DMS153 treated with DMSO at 0.1 percent for 48 hours (cell line): ENCODE measurements at regions not wholly inside any gene's neighbourhood (a gene's known extent, or its start where the extent isn't known, plus 50 kb on each side); places are given as distances from the start of the nearest gene placed in this dataset.

Experiments used
- DNase-seq: peaks from one replicate; lab custom pipeline; 2025; ENCODE audit not compliant: unreplicated experiment; lab: John Stamatoyannopoulos, UW

DNA sequence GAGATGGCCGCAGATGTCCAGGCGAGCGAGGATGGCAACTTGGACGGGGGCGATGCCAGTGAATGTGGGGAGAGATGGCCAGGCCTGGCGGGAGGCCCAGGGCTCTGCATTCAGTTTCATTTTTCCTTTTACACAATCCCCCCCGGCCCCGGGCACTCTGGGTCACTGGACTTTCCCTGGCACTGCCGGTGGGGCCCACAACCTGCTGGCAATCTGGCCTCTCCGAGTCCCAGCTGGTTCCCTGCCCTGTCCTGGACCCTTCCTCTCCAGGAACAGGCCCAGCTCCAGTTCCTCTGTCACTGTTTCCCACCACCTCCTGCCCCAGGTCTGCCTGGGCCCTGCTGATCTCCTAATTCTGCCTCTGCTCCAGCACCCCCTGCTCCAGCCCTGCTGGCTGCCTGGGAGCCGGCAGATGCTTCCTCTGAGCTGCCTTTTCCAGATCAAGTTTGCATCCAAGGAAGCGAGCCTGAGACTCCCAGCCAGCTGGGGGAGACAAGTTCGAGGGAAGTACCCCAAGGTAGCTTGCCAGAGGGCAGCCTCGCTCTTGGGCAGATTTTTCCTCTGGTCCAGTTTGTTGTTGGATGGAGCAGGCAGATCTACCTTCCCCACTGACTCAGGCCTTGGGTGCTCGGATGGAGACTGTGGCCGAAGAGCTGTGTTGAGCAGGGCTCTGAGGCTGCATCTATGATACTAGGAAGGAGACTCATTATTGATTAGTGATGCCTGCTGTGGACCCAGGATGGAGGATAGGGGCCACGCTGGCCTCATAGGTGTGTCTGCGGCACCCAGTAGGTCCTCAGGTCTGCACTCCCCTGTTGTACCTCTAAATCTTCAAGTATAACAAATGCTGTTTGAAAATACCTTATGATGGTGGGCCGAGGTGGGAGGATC is 83.2 kb downstream of the CEBPB start:
- no peak for DNase-seq

DNA sequence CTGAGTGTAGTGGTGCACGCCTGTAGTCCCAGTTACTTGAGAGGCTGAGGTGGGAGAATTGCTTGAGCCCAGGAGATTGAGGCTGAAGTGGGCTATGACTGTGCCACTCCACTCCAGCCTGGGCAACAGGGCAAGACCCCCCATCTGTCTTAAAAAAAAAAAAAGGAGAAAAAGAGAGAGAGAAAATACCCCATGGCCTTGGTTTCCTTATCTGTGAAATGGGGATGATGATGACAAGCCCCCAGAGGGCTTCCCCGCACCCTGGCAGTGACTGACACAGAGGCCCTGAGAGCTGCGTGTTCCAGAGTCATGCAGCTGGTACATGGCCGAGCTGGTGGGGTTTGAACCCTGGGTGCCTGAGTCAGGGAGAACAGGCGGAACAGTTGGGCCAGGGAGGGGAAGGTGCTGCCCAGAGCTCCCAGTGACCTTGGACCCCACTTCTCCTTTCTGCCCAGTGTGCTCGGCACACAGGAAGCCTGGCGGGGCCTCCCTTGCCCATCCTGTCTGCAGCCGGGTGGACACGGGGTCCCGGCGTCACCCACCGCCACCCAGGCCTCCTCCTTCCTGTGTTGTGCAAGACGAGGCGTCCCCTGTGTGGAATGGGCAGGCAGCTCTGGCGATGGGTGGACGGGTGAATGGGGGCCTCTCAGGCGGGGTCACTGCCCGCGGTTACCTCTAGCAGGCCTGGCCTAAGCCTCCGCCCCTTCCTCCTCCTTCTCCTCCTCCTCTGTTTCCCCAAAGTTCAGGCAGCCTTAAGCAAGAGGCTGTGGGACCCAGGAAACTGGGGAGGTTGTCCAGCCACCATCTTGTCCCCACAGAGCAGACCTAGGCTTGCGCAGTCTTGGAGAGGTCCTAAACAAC is 84.2 kb downstream of the CEBPB start:
- no peak for DNase-seq

DNA sequence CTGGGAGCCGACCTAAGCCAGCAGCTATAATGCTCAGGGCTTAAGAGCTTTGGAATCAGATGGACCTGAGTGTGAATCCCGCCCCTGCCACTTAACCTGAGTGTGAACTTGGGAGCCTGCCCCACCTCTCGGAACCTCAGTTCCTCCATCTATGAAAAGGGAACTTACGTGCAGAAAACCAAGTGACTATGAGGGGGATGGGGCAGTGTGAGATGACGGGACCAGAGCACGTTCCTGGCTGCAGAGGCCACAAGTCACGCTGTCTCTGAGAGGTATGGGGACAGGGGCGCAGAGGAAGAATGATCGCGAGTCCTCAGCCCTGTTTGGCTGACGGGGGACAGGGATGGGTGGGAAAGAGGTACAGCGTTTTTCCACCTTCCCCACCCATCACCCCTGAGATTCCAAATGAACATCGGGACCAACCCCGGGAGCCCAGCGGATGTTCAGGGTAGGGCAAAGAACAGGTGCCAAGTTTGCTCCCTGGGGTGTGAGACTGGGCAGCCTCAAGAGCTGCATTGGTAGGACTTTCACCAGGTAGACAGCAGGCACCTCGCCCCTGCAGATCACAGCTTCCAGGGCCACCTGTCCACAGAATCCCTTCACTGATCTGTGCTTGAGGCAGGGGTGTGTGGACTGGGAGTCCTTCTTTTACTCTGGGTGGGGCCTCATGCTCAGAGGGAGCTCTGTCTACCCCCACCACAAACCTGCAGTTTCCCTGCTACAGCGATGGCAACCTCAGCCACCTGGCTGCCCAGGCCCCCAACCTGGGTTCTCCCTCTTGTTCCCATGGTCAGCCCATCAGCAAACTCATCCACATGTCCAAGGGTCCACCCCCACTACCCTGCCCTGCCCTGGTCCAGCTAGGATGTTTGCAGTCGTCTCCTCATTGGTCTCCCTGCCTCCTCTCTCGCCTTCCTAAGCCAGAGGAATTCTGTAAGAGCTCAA is 85.8 kb downstream of the CEBPB start:
- DNase-seq = no peak

DNA sequence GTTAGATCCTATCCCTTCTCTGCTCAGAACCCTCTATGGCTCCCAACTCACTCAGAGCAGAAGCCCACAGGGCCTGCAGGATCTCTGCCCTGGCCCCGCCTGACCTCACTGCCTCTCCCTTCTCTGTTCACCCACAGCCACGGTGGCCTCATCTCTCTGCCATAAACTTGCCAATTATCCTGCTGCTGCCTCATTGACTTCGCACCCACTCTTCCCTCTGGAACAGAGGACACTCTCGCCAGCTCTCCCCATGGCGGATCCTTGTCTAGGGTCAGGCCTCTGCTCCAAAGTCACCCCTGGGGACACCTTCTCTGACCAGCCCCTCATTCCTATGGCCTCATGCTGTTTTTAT is 86.4 kb downstream of the CEBPB start:
- no peak for DNase-seq

DNA sequence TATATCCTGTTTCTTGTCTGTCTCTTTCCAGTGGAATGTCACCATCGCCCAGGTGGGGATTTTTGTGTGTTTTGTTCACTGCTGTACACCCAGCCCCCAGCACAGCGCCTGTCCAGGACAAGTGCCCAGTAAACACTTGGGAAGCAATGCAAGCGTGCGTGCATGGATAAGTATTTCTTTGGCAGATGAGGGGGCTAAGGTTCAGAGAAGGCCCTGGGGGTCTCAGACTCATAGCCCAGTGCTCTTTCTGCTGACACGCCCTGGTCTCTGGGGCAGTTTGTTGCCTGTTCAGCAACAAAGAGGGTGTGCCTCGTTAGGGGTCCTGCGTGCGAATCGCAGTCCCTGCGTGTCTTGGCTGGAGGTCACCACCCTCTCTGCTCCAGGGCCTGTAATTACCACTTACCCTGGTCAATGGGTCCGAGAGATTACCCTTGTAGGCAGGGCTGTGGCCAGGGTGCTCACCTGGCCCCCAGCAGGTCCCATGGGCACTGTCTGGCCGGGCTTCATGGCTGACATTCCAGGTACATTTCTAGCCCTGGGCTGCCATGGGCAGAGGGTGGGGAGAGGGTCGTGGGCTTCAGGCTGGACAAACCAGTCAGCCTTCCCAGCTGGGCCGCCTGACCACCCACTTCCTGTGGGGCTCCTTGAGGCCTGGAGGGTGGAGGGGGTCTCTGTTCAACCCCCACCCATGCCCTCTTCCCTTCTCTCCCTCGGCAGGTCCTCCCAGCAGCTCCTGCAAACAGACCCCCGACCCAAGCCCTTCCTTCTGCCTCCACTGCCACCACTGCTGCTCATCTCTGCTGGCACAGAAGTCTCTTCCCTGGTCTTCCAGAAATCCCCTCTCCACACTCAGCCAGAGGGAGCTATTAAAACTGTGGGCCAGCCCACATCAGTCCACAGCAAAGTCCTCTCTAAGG is 87.1 kb downstream of the CEBPB start:
- DNase-seq = no peak

DNA sequence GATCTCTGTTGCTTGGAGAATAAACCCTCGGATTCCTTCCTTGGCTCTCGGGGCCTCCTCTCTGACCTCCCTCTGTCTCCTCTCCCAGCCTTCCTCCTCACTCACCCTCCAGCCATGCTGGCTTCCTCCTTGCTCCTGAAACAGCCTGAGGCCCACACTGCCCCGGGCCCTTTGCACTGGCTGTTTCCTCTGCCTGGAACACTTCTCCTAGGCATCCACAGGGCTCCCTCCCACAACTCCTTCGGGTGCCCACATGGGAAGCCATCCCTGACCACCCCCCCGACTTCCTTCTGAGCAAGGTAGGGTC is 87.7 kb downstream of the CEBPB start:
- DNase-seq = no peak

DNA sequence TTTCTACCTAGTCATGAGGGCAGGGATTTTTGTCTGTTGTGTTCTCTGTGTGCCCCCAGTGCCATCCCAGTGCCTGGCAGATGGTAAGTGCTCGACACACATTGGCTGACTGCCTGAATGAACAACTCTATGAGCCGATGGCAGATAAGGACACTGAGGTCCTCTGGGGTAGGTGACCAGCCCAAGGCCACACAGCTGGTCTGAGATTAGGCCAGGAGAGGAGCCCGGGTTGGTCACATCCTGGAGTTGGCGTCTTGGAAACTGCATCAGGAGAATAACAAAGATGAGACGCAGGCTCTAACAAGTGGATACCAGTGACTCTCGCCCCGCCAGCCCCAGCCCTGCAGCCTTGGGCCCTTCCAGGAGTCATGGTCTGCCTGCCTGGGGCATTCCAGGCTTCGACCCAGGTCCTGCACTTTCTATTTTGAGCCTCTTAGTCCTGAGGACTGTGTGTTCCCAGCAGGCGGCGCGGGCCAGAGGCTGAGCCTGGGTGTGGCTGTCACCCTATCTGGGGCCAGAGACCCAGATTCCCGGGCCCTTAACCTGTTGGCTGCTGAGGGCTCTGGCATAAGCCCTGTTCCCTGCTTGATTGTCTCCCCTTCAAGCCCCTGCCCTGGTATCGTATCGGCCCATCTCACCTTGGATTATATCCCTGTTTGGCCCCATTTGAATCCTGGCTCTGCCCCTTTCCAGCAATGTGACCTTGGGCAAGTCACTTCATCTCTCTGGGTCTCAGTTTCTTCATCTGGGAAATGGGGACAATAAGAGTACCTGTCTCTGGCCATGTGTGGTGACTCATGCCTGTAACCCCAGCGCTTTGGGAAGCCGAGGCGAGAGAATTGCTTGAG is 88.3 kb downstream of the CEBPB start:
- no peak for DNase-seq

DNA sequence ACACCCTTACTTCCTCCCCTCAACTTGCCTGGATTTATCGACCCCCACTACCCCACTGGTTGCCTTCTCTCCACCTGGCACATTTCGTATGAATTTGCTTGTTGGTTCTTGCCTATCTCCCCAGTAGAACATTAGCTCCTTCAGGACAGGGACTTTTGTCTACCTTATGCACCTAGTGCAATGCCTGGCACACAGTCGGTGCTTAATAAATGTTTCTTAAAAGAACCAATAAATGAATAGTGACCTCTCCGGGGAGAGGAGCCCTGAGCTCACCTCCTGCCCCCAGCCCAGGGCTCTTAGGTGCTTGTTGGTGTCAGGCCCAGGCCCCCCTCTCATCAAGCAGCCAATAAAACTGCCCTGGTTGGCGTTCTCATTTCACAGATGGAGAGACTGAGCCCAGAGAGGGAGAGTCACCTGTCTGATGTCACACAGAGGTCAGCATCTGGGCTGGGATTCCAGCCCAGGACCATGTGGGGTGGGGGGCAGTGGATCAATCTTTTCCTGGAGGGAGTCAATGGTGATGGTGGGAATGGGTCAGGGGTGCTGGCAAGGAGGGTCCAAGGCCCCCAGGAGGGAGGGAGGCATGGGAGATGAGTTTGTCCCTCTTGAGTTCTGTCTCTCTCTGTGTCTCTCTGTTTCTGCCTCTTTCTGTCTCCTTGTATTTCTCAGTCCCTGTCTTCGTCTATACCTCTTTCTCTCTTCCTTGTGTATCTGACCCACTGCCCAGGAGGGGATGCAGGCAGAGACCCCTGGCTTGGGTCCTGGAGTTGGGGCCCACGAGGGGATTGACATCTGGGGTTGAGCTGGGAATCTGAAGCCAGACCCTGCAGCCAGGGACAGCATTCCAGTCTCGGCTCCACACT is 89.6 kb downstream of the CEBPB start:
- DNase-seq = no peak

DNA sequence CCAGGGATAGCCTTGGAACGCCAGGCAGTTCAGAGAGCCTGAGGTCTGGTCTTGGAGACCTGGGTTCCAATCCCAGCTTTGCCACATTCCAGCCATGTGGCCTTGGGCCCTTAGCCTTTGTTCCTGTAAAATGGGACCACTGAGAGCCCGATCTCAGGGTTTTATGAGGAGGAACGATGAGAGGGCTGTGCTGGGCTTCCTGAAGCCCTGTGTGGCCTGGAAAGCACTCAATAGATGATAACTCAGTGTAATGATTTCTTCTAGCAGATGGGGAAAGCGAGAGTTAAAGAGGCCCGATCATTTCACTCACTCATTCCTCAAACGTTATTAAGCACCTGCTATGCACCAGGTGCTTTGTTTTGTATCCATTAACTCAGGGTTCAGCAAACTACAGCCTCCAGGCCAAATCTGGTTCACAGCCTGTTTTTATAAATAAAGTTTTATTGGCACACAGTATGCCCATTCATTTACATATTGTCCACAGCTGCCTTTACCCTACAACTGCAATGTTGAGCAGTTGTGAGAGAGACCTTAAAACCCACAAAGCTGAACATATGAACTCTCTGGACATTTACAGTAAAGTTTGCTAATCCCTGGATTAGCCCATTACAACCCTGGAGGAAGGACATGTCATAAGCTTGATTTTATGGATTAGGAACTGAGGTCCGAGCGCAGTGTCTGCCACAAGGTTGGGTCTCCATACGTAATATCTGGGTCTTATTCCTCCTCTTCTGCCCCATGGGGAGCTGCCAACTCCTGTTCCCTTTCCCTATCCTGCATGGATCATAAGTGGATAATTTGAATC is 90.4 kb downstream of the CEBPB start:
- no peak for DNase-seq

DNA sequence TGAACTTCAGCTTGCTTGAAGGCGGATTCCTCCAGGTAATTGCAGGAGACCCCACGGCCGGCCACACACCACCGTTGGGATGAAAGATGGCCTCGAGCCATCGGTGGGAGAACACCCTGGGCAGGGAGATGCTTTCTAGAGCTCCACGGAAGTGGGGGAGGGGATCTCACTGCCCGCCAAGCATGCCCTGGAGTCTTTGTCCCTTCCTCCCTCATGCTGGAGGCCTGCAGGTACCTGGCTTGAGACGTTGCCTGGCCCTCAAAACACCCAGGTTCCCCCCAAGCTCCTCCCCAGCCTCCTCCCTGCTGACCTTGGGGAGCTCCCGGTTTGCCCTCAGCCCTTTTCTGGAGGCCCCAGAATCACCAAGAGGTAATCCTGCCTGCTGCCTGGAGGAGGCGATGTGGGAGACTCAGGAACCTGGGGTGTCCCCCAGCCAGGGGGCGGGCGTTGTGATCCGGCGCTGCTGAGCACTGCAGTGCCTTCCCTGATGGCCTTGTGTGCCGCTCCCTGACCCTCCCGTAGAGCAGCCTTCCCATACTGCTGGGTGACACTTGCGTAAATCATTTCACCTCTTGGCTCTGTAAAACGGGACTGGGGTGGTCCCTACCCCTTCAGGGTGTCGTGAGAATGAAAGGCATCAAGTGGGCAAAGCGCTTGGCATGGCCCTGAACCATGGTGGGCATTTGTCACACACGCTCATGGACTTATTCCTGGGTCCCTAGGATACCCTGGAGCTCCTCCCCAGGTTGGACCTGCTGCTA is 91.4 kb downstream of the CEBPB start:
- DNase-seq = no peak

DNA sequence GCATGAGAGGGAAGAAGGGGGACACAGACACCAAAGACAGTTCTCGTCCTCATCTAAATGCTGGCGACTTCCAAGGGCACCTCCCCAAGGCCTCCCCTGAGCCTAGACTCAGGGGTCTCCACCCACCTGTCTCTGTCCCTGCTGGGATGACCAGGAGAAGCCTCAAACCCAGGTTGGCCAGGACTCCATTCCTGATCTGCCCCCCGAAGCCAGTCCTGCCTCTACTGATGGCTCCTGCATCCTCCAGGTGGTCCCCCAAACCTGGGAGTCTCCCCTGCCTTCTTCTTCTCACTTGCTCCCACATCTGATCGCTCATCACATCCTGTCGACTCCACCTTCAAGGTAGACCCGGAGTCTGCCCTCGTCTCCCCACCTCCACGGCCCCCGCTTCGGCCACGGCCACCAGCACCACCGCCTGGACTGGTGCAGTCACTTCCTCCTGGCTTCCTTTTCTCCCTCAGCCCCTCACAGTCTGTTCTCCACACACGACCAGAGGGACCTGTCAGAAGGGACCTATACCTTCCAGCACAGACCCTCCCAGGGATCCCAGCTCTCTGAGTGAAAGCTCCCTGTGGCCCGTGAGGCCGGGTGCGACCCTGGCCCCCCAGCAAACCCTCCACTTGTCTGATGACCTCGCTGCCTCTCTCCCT is 92.1 kb downstream of the CEBPB start:
- DNase-seq = no peak

DNA sequence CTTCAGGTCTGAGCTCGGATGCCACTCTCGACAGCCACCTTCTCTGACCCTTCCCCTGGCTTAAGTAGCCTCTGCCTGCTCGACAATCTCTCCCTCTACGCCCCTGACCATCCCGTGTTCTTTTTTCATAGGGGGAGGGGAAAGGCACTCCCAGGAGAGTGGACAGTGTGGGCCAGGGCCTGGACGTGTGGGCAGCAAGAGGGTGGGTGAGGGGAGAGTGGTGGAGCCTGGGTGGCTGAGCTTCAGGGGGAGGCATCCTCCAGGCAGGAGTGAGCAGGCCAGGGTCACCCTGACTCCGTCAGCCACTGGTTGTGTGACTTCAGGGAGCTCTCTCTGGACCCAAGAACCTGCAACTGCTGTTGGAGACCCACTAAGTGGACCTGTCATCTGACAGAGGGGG is 92.7 kb downstream of the CEBPB start:
- DNase-seq = no peak

DNA sequence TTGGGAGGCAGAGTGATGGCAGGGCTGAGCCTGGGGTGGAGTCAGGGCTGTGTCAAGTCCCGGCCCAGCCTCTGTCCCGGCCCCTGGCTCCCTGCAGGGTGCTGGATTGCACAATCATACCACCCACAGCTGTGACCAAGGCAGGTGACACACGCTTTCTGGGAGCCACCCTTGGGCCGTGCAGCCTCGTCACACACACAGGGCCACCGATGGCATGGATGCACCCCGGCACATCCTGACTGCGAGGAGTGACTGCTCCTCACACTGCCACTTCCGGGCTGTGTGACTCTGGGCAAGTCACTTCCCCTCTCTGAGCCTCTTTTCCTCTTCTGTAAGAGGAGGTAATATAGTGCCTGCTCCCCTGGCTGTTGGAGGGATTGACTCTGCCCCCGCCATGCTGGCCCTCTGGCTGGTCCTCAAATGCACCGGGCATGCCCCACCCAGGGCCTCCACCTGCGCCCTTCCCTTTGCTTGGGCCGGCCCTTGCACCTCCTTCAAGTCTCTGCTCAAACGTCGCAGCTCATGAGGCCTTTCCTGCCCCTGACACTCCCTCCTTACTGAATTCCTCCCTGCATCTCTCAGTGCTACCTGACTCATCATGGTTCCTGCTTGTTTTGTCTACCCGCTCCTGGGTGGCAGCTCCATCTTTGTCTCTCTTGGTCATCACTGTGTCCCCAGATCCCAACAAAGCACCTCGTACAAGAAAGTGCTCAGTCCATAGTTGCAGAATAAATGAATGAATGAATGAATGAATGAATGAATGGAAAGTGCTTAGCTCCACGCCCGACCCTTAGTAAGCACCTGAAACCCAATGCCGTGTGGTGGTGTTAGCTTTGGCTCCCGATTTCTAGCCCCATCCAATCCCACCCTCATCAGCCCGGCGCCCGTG is 93.5 kb downstream of the CEBPB start:
- no peak for DNase-seq

DNA sequence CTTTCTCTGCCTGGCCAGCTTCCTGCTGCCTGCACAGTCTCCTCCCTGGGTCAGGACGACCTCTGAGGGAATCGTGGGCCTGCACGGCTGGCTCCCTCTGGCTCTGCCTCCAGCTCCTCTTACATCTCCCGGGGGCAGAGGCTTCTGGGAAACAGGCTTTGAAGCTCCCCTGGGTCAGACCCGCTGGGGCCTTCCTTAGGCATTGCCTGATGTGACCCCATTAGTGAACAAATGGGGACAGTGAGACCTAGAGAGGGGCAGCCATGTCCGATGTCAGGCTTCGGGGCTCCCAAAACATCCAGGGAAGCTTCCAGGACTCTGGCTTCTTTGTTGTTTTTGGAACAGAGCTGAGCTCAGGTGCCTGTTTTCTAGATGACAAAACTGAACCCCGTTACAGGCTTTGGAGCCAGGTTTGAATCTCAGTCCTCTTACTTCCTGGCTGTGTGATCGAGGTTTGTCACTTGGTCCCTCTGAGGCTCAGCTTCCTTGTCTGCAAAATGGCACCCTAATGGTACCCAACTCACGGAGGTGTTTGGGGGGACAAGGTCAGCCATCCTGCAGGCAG is 94.3 kb downstream of the CEBPB start:
- DNase-seq = no peak
